HG03095 (cell line): ENCODE measurements at regions not wholly inside any gene's neighbourhood (a gene's known extent, or its start where the extent isn't known, plus 50 kb on each side); places are given as distances from the start of the nearest gene placed in this dataset.
A peak's percentile ranks its signal among the peaks of the same experiment; 100 is the strongest.
"Not testable (repeated sequence)": the region's sequence is repeated elsewhere in the genome, so short reads cannot be mapped to it uniquely, and the experiment has no call there.

ENCODE experiments used
- ATAC-seq: cut with Tn5 transposase; IDR thresholded peaks from one replicate; pipeline ENCODE4 v1.9.1; 2021; ENCODE audit warnings: moderate library complexity; ENCODE audit not compliant: unreplicated experiment

DNA sequence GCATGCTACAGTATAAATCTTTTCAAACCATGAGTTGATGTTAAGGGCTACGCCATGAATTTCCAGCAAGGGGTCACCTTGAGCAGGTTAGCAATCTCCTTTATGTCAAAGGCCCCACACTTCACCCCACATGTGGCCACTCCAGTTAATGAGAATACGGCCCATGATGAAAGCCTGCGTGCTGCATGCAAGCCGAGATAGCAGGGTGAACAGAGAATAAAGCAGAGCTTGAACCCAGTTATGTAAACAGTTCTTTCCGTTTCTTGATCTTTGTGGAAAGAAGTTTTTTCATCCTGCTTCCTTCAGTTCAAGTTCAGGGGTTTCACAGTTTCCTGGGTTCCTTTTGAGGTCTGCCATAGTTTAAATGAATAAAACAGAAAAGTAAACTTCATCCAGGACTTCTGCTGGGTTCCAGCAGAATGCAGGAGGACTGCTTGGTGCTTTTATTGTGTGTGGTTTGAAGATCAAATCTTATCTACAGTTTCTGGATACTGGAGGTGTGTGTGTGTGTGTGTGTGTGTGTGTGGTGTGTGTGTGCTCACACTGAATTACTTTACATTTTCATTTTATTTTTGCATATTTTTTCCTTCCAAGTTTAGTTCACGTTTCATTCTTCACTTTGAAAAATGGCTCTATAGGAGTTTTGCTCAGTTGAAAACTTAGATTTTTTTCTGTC is 87.1 kb downstream of the HMHB1 start:
- ATAC-seq: no peak

DNA sequence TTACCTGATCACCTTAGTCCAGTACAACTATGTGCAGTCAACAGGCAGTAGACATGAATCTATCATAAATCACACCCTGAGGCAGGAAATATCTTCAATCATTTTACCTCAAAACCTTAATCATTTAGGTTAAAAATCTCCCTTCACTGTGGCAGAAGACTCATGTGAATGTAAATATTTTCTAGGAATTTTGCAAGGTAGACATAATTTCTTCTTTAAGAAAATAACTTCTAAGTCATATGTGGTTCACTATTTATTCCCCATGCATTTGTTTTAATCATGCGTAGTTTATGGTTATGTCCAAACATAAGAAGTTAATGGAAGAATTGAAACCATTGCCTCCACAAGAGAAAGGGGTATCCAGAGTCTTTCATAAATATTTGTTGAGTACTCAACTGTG is 97.0 kb downstream of the HMHB1 start:
- no peak for ATAC-seq

DNA sequence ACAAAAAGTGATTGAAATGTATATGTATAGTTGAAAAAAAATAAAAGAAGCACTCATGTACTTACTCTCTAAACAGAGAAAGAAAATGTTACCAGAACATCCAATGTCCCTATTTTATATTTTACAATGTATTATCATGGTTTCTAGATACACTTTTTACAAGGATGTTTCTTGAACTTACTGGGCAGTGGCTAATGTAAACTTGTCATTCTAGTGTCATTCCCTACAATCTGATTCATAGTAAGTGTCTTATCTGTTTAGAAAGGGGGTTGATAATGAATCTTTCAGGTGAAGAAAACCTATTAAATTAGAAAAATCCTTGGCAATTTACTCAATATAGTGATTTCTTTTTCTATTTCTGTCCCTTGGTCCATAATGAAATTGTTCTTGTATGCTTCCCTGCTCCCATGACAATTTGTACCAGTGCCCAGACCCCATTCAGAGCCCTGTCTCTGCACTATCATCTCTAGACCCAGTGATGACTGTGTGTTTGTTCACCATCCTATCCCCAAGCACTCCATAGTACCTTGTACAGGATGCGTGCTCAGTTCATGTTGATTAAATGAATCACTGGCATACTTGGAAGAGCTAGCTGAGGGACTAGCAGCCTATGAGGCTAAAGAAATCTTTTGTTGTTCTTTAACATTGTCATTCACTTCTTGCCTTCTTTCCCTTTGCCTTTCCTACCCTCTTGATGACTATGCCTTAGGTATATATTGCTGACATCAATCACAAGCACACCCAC is 101.2 kb downstream of the HMHB1 start:
- ATAC-seq: no peak

DNA sequence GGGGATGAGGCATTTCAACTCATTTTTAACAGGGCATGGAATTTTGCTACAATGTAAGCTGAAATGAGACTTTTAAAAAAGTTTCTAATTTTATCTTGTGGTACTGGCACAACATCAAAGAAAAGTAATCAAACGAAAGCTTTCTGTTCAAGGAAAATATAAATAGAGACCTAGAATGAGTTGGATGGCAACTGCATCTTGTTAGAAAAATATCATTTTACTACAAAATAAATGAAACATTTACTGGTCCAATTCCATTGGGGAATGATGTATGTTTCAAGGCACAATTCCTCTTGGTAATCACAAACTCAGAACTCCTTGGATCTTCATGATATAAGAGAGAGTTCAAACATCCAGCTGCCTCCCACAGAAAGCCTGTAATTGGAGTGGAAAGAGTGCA is 102.8 kb downstream of the HMHB1 start:
- no peak for ATAC-seq

DNA sequence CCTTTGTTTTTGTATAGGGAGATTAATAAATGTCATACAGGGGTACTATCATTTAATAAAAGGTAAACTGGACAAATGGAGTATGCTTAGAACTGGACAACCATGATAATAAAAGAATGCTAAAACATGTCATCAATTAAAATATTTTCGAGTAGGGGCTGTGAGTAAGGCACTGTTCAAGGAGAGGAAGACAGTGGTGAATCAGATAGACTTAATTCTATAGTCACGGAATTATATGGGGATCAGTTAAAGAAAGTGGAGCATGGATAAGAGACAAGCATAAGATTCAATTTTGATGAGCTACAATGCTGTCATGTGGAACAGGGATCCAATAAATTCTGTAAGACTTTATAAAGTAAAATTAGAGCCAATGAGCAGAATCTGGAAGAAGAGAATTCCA is 104.5 kb downstream of the HMHB1 start:
- ATAC-seq: no peak

DNA sequence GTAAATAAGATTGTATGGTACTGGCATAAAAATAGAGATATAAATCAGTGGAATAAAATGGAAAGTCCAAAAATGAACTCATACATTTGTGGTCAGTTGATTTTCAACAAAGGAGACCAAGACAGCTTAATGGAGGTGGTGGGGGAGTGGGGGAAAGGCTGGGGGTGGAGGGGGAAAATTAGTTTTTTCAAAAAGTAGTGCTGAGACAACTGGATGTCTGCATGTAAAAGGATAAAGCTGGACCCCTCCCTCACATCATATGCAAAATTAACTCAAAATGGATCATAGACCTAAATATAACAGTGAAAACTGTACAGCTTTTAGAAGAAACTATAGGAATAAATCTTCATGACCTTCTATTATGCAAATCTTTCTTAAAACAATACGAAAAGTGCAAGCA is 107.0 kb downstream of the HMHB1 start:
- no peak for ATAC-seq

DNA sequence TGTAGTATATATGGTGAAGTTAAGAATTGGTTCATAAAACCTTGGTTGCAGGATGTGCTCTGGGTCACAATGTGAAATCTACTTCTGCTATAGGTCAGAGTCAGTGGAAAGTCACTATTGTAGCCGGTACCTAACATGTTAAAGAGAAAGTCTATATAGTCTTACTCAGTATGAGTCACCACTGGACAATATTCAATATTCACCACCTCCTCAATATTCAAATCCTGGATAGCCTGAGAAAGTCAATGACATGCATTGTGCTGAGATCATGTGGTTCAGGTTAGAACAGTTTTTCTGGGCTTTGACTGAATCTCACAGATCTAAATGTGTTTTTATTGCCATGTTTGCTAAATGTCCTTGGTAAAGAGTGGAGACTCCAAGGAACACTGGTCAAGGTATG is 108.8 kb downstream of the HMHB1 start:
- ATAC-seq: no peak

DNA sequence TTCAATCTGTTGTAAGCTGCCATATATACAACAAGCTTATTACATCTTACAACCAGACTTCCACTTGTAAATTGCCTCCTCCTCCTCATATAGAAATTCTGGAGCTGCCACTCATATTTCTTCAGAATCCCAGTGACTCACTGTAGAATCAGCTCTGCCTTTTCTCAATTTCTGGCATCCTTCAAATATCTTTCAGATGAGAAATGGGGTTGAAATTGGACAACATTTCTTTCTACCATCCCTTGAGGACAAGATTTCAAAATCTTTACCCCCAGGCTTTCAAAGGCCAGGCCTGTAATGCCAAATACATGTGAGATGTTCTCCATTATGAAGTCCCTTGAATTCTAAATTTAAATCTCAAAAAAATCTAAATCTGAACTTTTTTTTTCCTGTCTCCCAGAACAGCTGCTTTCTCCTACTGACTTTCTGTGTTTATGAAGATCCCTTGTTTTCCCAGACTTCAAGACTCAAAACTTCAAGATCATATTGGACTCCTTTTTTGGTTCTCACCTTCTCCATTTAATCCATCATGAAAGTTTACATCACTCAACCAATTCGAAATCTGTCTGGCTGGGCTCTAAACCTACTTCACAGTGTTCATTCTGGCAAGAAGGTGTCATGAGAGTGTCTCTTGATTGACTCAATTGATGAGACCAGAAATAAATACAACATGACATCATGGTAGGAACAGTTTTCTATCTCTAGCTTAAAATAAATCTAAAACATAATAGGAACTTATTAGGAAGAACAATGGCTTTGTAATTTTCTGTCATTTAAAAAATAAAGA is 109.8 kb downstream of the HMHB1 start:
- no peak for ATAC-seq

DNA sequence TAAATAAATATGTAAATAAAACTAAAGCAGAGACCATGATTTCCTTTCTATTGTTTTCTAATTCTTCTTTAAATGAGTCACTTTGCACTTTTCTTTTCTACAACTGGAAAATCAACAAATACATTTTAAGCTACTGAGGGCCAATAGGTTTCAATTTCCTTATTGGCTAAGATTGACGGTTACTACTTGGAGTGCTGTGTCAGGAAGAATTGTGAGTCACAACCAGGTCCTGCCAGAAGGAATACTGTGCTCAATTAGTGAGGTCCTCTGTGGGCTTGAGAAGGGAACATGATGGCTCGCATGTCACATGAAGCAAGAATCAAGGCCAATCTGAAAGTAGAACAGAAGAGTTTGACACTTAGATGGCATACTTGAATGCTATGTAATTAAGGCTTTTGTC is 110.8 kb downstream of the HMHB1 start:
- no peak for ATAC-seq

DNA sequence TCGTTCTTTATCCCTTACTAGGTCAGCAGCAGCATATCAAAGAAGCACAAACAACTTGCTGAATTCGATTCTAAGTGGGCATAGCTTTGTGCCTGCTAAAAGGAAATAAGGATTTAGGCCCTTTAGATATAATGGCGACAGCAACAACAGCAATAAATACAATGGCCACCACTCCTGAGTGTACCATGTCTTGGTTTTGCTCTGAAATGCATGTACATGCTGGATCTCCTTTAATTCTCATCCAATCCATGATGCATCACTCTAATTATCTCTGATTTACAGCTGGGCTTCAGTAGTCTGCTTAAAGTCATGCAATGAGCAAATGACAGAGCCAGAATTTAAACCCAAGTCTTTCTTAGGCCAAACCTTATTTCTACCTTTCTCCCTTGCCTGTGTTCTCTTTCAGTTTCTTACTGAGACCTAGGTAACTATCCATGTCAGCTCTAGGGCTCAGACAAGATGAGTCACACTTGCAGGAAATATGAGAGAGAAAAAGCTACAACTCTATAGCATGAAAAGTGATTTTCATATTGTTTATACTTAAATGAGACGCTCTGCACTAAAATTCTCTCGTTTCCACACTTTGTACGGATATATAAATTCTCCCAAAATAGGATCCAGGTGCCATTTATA is 111.8 kb downstream of the HMHB1 start:
- peak; percentile 74 for ATAC-seq

DNA sequence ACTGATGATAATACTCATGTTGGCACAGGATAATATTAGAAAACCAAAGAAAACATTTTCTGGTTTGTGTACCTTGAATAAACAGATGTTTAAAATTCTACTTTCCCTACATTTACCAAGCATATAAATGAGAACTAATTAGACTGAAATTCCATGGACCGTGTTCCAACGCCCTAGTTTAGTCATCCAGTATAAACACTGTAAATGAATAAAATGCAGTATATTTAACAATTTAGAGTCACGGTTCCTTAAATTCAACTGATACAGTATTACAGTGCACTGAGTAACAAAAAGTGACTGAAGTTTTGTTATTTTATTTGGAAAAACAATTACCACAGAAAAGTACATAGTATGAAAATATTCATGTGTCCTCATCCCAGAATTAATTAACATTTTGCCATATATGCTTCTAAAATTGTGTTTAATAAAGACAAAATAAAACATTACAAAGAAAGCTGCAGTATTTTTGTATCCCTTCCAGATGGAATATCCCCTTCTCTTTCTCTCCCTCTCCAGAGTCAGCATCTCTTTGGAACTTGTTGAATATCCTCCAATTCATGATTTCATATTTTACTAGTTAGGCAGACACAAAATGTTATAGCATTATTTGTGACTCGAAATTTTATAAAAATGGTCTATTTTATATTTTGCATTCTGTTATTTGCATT is 112.5 kb downstream of the HMHB1 start:
- no peak for ATAC-seq

DNA sequence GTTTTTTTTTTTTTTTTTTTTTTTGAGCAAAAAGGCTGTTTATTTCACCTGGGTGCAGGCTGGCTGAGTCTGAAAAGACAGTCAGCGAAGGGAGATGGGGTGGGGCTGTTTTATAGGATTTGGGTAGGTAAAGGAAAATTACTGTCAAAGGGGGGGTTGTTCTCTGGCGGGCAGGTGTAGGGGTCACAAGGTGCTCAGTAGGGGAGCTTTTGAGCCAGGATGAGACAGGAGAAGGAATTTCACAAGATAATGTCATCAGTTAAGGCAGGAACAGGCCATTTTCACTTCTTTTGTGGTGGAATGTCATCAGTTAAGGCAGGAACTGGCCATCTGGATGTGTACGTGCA is 113.0 kb downstream of the HMHB1 start:
- not testable (repeated sequence) for ATAC-seq

DNA sequence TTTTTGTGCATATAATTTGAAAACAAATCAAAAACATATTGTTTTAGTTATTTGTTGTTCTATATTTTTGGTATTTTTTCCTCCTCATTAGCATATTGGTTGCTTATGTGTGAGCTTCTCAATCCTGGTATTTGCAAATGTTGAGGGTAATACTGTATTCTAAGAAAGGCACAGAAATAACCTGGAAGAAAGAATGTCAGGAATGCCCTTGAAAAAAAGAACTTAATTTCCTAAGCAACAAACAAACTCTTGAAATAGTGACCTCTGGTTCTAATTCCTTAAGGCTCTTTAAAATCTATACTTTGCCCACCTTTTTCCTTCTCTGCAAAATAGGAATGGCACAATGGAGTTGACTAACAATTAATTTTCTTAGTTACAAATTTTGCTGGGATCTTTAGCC is 117.5 kb downstream of the HMHB1 start:
- ATAC-seq: no peak

DNA sequence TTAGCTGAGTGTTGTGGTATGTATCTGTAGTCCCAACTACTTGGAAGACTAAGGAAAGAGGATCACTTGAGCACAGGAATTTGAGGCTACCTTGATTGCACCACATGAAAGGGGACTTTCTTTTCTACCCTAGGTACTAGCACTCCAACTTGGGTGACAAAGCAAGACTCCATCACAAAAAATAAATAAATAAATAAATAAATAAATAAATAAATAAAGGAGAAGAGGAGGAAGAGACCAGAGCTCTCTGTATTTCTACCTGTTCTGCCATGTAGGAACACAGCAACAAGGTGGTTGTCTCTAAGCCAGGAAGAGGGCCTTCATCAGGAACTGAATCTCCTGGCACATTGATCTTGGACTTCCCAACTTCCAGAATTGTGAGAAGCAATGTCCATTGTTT is 118.6 kb downstream of the HMHB1 start:
- no peak for ATAC-seq

DNA sequence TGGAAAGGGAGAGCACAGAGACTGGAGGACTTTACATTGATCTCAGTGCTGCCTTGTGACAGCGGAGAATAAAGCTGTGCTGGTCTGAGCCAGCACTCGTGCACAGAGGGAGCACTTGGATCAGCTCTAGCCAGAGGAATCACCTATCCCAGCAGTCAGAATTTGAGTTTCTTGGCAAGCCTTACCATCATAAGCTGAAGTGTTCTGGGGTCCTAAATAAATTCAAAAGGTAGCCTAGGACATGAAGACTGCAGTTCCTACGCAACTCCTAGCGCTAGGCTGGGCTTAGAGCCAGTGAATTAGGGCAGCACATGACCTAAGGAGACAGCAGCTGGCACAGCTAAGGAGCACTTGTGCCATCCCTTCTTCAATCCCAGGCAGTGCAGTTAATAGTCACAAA is 119.5 kb downstream of the HMHB1 start:
- ATAC-seq: no peak

DNA sequence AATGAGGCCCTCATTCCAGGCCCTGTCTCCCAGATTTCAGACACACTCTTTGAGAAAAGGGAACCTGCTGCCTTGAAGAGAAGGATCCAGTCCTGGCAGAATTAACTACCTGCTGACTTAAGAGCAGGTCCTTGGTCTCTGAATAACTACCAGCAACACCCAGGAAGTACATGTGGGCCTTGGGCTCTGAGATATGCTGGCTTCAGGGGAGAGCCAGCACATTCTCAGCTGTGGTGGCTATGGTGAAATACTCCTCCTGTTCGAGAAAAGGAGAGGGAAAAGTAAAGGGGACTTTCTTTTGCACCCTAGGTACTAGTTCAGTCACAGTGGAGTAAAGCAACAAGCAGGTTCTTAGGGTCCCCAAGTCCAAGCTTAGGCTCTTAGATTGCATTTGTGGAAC is 120.0 kb downstream of the HMHB1 start:
- no peak for ATAC-seq

DNA sequence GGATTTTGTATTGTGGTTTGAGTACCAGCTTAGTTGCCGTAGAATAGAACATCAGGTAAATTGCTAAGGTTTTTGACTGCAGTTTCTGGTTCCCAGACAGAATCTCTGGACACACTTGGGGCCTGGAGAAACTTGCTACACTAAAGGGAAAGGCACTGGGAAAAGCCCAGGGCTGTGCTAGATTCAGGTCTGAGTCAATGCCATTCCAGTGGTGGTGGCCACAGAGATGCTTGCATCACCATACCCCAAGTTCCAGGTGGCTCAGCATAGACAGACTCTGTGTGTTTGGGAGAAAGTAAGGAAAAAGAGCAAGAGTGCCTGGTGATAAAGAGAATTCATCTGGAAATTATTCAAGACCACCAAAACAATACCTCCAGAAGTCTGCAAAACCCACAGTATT is 120.6 kb downstream of the HMHB1 start:
- no peak for ATAC-seq

DNA sequence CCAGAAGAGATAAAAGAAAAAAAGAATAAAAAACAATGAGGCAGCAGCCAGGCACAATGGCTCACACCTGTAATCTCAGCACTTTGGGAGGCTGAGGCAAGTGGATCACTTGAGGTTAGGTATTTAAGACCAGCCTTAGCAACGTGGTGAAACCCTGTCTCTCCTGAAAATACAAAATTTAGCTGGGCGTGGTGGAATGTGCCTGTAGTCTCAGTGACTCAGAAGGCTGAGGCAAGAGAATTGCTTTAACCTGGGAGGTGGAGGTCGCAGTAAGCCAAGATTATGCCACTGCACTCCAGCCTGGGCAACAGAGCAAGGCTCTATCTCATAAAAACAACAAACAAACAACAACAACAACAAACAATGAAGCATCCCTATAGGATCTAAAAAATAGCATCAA is 121.5 kb downstream of the HMHB1 start:
- no peak for ATAC-seq

DNA sequence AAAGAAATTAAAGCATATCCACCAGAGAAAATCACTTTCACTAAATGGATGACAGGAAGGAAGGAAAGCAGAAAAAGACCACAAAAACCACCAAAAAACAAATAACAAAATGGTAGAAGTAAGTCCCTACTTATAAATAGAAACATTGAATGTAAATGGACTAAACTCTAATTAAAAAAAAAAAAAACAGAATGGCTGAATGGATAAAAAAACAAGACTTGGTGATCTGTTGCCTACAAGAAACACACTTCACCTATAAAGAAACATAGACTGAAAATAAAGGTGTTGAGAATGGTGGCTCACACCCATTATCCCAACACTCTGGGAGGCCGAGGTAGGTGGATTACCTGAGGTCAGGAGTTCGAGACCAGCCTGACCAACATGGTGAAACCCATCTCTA is 122.9 kb downstream of the HMHB1 start:
- ATAC-seq: no peak

DNA sequence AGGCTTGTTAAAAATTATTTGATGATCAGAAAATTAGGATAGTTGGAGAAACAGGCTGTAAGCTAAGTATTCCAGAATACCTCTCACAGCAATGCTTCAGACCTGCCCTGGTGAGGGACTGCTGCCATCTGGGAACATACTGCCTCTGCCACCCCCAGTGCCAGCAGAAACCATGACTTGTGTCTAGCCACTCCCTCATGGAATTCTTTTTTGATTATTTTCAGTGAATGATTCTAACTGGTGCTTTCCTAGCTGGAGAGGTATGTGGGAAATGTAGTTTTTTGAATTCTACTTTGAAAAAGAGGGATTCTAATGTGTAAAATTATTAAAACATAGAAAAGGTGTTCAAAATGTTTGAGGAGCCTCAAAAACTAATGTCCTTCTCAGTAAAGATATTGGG is 126.3 kb downstream of the HMHB1 start:
- ATAC-seq: no peak

DNA sequence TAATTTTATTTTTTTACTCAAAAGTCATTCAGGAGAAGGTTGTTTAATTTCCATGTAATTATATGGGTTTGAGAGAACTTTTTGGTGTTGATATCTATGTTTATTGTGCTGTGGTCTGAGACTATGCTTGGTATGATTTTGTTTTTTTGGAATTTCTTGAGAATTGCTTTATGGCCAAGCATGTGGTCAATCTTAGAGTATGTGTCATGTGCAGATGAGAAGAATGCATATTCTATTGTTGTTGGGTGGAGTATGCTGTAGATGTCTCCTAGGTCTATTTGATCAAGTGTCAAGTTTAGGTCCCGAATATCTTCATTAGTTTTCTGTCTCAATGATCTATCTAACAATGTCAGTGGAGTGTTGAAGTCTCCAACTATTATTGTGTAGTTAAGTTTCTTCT is 134.9 kb downstream of the HMHB1 start:
- no peak for ATAC-seq
